HCT116 (cell line): ENCODE measurements at regions not wholly inside any gene's neighbourhood (a gene's known extent, or its start where the extent isn't known, plus 50 kb on each side); places are given as distances from the start of the nearest gene placed in this dataset.

Source experiments
- ATAC-seq: fragments of 200-7000 bp; cut with Tn5 transposase; 2 replicates; pipeline ENCODE4 v1.9.1; 2020; ENCODE audit warnings: mild to moderate bottlenecking, moderate library complexity
- BruUV-seq: library from RNA; stranded (reverse); fragments of 400-500 nt; replicated peaks from 2 replicates; lab custom pipeline; 2021; lab: Mats Ljungman, UMichigan
- CTCF ChIA-PET: fragments of 300-600 bp; sonication (Branson Sonifier 250); formaldehyde crosslinking; loops from one replicate; lab custom pipeline; 2021; ENCODE audit warnings: antibody characterized with exemption; lab: Charles Lee
- POLR2A ChIA-PET: fragments of 300-600, 350-600 bp; sonication (Branson Sonifier 250); formaldehyde crosslinking; loops from one replicate; lab custom pipeline; 2021; ENCODE audit warnings: antibody characterized with exemption; lab: Charles Lee
- RAD21 ChIA-PET, 2 experiments: fragments of 300-600 bp; sonication (Branson Sonifier 250); formaldehyde crosslinking; loops; one replicate each; lab custom pipeline; 2023; ENCODE audit warnings: low total read pairs in 2 of 2; ENCODE audit not compliant: uncharacterized antibody in 2 of 2, unreplicated experiment in 2 of 2, low non-redundant PET in 1 of 2; lab: Charles Lee
- DNase-seq: peaks from one replicate; pipeline ENCODE4 v3.0.0-alpha.2; 2010; ENCODE audit warnings: low read depth, low spot score
- H2AFZ ChIP-seq: fragments of 200-600 bp; shearing (Covaris generic), sonication (generic); 2 replicates; pipeline ENCODE4 v1.6.1; 2017; ENCODE audit warnings: low read depth, mixed run types, mixed read lengths, antibody characterized with exemption, low read length; ENCODE audit not compliant: poor library complexity, severe bottlenecking
- H3K27ac ChIP-seq: 2 replicates; pipeline ENCODE4 v1.5.1; 2012; ENCODE audit warnings: low read depth, low read length
- H3K27me3 ChIP-seq: fragments of 200-600 bp; sonication (generic); 2 replicates; pipeline ENCODE4 v1.6.1; 2016; ENCODE audit warnings: mixed run types, low read length, mixed read lengths; ENCODE audit not compliant: insufficient read depth
- H3K36me3 ChIP-seq, 2 experiments: fragments of 200-500 bp in 1 of 2; fragments of 200-600 bp in 1 of 2; sonication (Bioruptor generic) in 1 of 2; sonication (generic) in 1 of 2; 2 replicates each; pipeline versions ENCODE4 v1.5.1 to v1.6.1; 2014 to 2016; ENCODE audit warnings: low read length in 2 of 2, inconsistent platforms in 1 of 2, mixed read lengths in 1 of 2, mixed run types in 1 of 2; ENCODE audit not compliant: insufficient read depth in 2 of 2, control insufficient read depth in 1 of 2
- H3K4me1 ChIP-seq, 2 experiments: fragments of 200-600 bp in 1 of 2; sonication (generic) in 1 of 2; 2 replicates each; pipeline versions ENCODE4 v1.5.1 to v1.6.1; 2012 to 2017; ENCODE audit warnings: low read length in 2 of 2, inconsistent platforms in 1 of 2, mild to moderate bottlenecking in 1 of 2, mixed read lengths in 1 of 2, mixed run types in 1 of 2, moderate library complexity in 1 of 2; ENCODE audit not compliant: insufficient read depth in 2 of 2, control insufficient read depth in 1 of 2
- H3K4me2 ChIP-seq: fragments of 200-600 bp; sonication (generic); 2 replicates; pipeline ENCODE4 v1.6.1; 2017; ENCODE audit warnings: mixed run types, low read length, mixed read lengths
- H3K4me3 ChIP-seq, 2 experiments: fragments of 200-600 bp in 1 of 2; sonication (generic) in 1 of 2; replicated peaks in 1 of 2; 2 replicates each; pipeline ENCODE4 v1.5.1; 2011 to 2016; ENCODE audit warnings: low read length in 2 of 2, control low read depth in 1 of 2, low read depth in 1 of 2, mild to moderate bottlenecking in 1 of 2, mixed read lengths in 1 of 2, mixed run types in 1 of 2
- H3K79me2 ChIP-seq: fragments of 200-600 bp; sonication (generic); 2 replicates; pipeline ENCODE4 v1.6.1; 2017; ENCODE audit warnings: mild to moderate bottlenecking, mixed run types, low read length, moderate library complexity, mixed read lengths; ENCODE audit not compliant: insufficient read depth
- H3K9ac ChIP-seq: fragments of 200-600 bp; sonication (generic); 2 replicates; pipeline ENCODE4 v1.6.1; 2016; ENCODE audit warnings: low read length, mixed read lengths
- H3K9me2 ChIP-seq: fragments of 200-600 bp; sonication (generic), shearing (Covaris generic); 2 replicates; pipeline ENCODE4 v1.6.1; 2017; ENCODE audit warnings: mixed run types, mild to moderate bottlenecking, moderate library complexity; ENCODE audit not compliant: insufficient read depth
- H3K9me3 ChIP-seq, 2 experiments: fragments of 200-500 bp in 1 of 2; fragments of 200-600 bp in 1 of 2; sonication (Bioruptor generic) in 1 of 2; sonication (generic) in 1 of 2; 2 replicates each; pipeline ENCODE4 v1.6.1; 2014 to 2017; ENCODE audit warnings: low read length in 2 of 2, mixed read lengths in 2 of 2, inconsistent platforms in 1 of 2, low read depth in 1 of 2, mild to moderate bottlenecking in 1 of 2, mixed run types in 1 of 2, moderate library complexity in 1 of 2; ENCODE audit not compliant: control insufficient read depth in 1 of 2, insufficient read depth in 1 of 2
- H4K20me1 ChIP-seq: fragments of 200-600 bp; sonication (generic), shearing (Covaris generic); 2 replicates; pipeline ENCODE4 v1.6.1; 2017; ENCODE audit warnings: mixed run types, mild to moderate bottlenecking, moderate library complexity; ENCODE audit not compliant: insufficient read depth
- EGR1 ChIP-seq: IDR thresholded peaks from 2 replicates; pipeline ENCODE4 v1.6.1; 2012; ENCODE audit warnings: low read depth
- ELF1 ChIP-seq: IDR thresholded peaks from 2 replicates; pipeline ENCODE4 v1.6.1; 2012; ENCODE audit warnings: low read depth, borderline replicate concordance
- EZH2 ChIP-seq: fragments of 200-600 bp; sonication (generic); IDR thresholded peaks from 2 replicates; pipeline ENCODE4 v1.6.1; 2017; ENCODE audit warnings: antibody characterized with exemption, mixed run types
- EZH2phosphoT487 ChIP-seq: fragments of 200-600 bp; IDR thresholded peaks from 2 replicates; pipeline ENCODE4 v1.6.1; 2018; ENCODE audit warnings: antibody characterized with exemption, borderline replicate concordance
- FOSL1 ChIP-seq: IDR thresholded peaks from 2 replicates; pipeline ENCODE4 v1.6.1; 2012; ENCODE audit warnings: low read depth
- JUND ChIP-seq: IDR thresholded peaks from 2 replicates; pipeline ENCODE4 v1.6.1; 2012
- POLR2A ChIP-seq: IDR thresholded peaks from 2 replicates; pipeline ENCODE4 v1.7.0; 2011; ENCODE audit warnings: borderline replicate concordance; ENCODE audit not compliant: insufficient read depth, insufficient read length; ENCODE audit errors: extremely low read depth
- POLR2AphosphoS5 ChIP-seq: IDR thresholded peaks from 2 replicates; pipeline ENCODE4 v1.6.1; 2011; ENCODE audit warnings: mild to moderate bottlenecking, low read depth, low read length, moderate library complexity
- RAD21 ChIP-seq: IDR thresholded peaks from 2 replicates; pipeline ENCODE4 v1.6.1; 2012; ENCODE audit warnings: low read depth, mild to moderate bottlenecking
- SP1 ChIP-seq: IDR thresholded peaks from 2 replicates; pipeline ENCODE4 v1.6.1; 2012; ENCODE audit warnings: low read depth
- SRF ChIP-seq: IDR thresholded peaks from 2 replicates; pipeline ENCODE4 v1.6.1; 2012; ENCODE audit warnings: low read depth
- YY1 ChIP-seq: IDR thresholded peaks from 2 replicates; pipeline ENCODE4 v1.6.1; 2011; ENCODE audit warnings: low read length, low read depth, moderate library complexity, mild to moderate bottlenecking; ENCODE audit not compliant: insufficient replicate concordance; ENCODE audit errors: extremely low read depth
- ZFX ChIP-seq: fragments of 450-650 bp; IDR thresholded peaks from 2 replicates; pipeline ENCODE4 v1.6.1; 2017
- ZNF274 ChIP-seq: fragments of 200-500 bp; sonication (Bioruptor generic); IDR thresholded peaks from 2 replicates; pipeline ENCODE4 v1.6.1; 2014; ENCODE audit warnings: mild to moderate bottlenecking, low read depth, low read length, inconsistent platforms
- intact Hi-C: fragments of 100-400 bp; cut with micrococcal nuclease; formaldehyde crosslinking; loops from 2 replicates; pipeline ENCODE4 v1.10.0; 2022
- TF ChIP-seq, protein P1 (sequence below): IDR thresholded peaks from 2 replicates; pipeline ENCODE4 v1.6.1; 2011; ENCODE audit warnings: mild to moderate bottlenecking, low read length, moderate library complexity; ENCODE audit not compliant: insufficient replicate concordance; ENCODE audit errors: extremely low read depth
- TF ChIP-seq, protein P2 (sequence below): IDR thresholded peaks from 2 replicates; pipeline ENCODE4 v1.6.1; 2012
- TF ChIP-seq, protein P3 (sequence below): IDR thresholded peaks from 2 replicates; pipeline ENCODE4 v1.6.1; 2012

DNA sequence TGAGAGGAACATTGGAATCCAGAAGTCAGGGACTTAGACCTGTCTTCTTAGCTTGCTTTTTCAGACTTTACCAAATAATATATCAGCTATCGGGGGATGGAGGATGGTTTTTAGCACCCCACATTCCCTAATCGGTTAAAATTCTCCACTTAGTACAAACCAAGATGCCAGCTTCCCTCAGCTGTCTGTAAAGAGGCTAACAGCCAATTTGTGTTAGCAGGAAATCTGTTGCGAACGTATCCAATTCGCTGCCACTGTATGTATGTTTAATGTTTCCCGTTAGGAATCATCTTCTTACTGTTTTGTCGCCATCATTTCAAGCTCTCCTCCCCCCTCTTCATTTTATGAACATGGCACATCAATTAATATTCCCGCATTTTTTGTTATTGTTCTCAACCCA is 289.0 kb downstream of the BCL11B start:
- Histone ChIP-seq H3K36me3 (no peaks in the 10 kb centered on the region), H2AFZ (no peak overlapping the region), H3K9me2 (no peaks in the 10 kb centered on the region), H3K9me3 (no peaks in the 10 kb centered on the region), H3K4me3 (no peak overlapping the region), H3K27me3 (peaks cover 13% of the 10 kb centered on the region), H3K79me2 (no peaks in the 10 kb centered on the region), H3K4me1 (no peaks in the 10 kb centered on the region), H3K27ac (no peak overlapping the region), H3K4me2 (no peak overlapping the region), H4K20me1 (no peaks in the 10 kb centered on the region), H3K9ac (no peak overlapping the region)
- TF ChIP-seq, protein P1, sequence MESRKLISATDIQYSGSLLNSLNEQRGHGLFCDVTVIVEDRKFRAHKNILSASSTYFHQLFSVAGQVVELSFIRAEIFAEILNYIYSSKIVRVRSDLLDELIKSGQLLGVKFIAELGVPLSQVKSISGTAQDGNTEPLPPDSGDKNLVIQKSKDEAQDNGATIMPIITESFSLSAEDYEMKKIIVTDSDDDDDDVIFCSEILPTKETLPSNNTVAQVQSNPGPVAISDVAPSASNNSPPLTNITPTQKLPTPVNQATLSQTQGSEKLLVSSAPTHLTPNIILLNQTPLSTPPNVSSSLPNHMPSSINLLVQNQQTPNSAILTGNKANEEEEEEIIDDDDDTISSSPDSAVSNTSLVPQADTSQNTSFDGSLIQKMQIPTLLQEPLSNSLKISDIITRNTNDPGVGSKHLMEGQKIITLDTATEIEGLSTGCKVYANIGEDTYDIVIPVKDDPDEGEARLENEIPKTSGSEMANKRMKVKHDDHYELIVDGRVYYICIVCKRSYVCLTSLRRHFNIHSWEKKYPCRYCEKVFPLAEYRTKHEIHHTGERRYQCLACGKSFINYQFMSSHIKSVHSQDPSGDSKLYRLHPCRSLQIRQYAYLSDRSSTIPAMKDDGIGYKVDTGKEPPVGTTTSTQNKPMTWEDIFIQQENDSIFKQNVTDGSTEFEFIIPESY, result no peak
- TF ChIP-seq, protein P2, sequence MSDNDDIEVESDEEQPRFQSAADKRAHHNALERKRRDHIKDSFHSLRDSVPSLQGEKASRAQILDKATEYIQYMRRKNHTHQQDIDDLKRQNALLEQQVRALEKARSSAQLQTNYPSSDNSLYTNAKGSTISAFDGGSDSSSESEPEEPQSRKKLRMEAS, result no peak
- ChIA-PET POLR2A (no interaction called here), RAD21 (no interaction called here), CTCF (no interaction called here)
- ATAC-seq, result no peak
- no TSS peak for BruUV-seq
- no peak for DNase-seq
- intact Hi-C loops, result no loop called here

DNA sequence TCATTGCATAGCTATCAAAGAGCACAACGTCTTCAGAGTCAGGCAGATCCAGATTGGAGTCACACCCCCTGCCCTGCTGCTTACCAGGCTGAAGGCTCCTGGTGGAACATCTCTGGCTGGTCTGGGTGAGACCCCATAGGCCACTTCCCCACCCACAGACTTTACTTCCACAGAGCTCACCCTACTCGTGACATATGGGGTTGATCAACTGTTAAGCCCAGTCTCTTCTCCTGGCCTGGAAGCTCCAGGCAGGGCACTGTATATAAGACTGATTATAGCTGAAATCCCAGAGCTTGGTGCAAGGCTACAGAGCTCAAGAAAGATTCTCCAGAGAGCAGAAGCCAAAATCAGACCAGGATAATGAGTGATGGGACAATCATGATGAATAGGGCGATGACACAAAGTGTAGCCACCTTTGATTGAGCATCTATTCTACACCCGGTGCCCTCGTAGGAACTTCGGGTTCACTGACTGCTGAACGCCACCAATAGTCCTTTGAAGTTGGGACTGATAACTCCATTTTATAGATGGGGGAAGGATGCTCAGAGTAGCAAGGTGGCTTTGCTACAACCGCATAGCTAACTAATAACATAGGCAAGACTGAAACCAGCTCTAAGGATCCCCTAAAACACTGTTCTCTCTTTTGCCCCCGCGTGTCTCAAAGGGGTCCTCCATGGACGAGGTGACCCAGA is 287.8 kb downstream of the BCL11B start:
- no peak for ATAC-seq
- intact Hi-C loops, result no loop called here
- H4K20me1 ChIP-seq, result no peaks in the 10 kb centered on the region
- H3K36me3 ChIP-seq, result no peaks in the 10 kb centered on the region
- no peak overlapping the region for H3K4me2 ChIP-seq
- no peaks in the 10 kb centered on the region for H3K9me2 ChIP-seq
- no peak for DNase-seq
- H3K4me3 ChIP-seq, result no peak overlapping the region
- peaks cover 13% of the 10 kb centered on the region for H3K27me3 ChIP-seq
- ChIA-PET RAD21 (no interaction called here), CTCF (no interaction called here), POLR2A (no interaction called here)
- BruUV-seq, result no TSS peak
- H2AFZ ChIP-seq, result no peak overlapping the region
- no peaks in the 10 kb centered on the region for H3K4me1 ChIP-seq
- no peaks in the 10 kb centered on the region for H3K79me2 ChIP-seq
- no peaks in the 10 kb centered on the region for H3K9me3 ChIP-seq
- H3K9ac ChIP-seq, result no peak overlapping the region
- H3K27ac ChIP-seq, result no peak overlapping the region
- no peak for TF ChIP-seq SP1
- TF ChIP-seq EZH2, result no peak
- TF ChIP-seq ZNF274, result no peak
- no peak for TF ChIP-seq FOSL1
- no peak for TF ChIP-seq EZH2phosphoT487
- TF ChIP-seq, protein P2, result no peak
- no peak for TF ChIP-seq POLR2AphosphoS5
- TF ChIP-seq, protein P3, sequence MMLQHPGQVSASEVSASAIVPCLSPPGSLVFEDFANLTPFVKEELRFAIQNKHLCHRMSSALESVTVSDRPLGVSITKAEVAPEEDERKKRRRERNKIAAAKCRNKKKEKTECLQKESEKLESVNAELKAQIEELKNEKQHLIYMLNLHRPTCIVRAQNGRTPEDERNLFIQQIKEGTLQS, result no peak
- no peak for TF ChIP-seq POLR2A
- no peak for TF ChIP-seq RAD21
- TF ChIP-seq JUND, result no peak
- no peak for TF ChIP-seq ZFX
- TF ChIP-seq, protein P1, result no peak
- no peak for TF ChIP-seq SRF
- no peak for TF ChIP-seq ELF1
- TF ChIP-seq EGR1, result no peak
- TF ChIP-seq YY1, result no peak
